Activated naive CD4-positive, alpha-beta T cell treated with anti-CD3 and anti-CD28 coated beads, Interleukin-2, amount 10 ng/mL, durations not matched to agents 7 days and 5 days (primary cell): ENCODE measurements at regions not wholly inside any gene's neighbourhood (a gene's known extent, or its start where the extent isn't known, plus 50 kb on each side); places are given as distances from the start of the nearest gene placed in this dataset.

ENCODE experiments used
- CTCF ChIA-PET: fragments of 350-600 bp; sonication (Branson Sonifier 250); formaldehyde crosslinking; loops from one replicate; lab custom pipeline; 2021; ENCODE audit warnings: antibody characterized with exemption; lab: Charles Lee
- DNase-seq: peaks from one replicate; pipeline ENCODE4 v3.0.0-alpha.2; 2020
- H3K27ac Mint-ChIP-seq: one replicate; pipeline ENCODE4 v1.8.0; 2021; ENCODE audit warnings: mild to moderate bottlenecking, moderate library complexity, mixed read lengths
- H3K27me3 Mint-ChIP-seq: one replicate; pipeline ENCODE4 v1.8.0; 2021; ENCODE audit warnings: mild to moderate bottlenecking, mixed read lengths
- H3K36me3 Mint-ChIP-seq: one replicate; pipeline ENCODE4 v1.8.0; 2021; ENCODE audit warnings: mixed read lengths
- H3K4me1 Mint-ChIP-seq: one replicate; pipeline ENCODE4 v1.8.0; 2021; ENCODE audit warnings: mixed read lengths
- H3K4me3 Mint-ChIP-seq: one replicate; pipeline ENCODE4 v1.8.0; 2021; ENCODE audit warnings: mild to moderate bottlenecking, moderate library complexity, mixed read lengths
- H3K9me3 Mint-ChIP-seq: one replicate; pipeline ENCODE4 v1.8.0; 2021; ENCODE audit warnings: mixed read lengths

DNA sequence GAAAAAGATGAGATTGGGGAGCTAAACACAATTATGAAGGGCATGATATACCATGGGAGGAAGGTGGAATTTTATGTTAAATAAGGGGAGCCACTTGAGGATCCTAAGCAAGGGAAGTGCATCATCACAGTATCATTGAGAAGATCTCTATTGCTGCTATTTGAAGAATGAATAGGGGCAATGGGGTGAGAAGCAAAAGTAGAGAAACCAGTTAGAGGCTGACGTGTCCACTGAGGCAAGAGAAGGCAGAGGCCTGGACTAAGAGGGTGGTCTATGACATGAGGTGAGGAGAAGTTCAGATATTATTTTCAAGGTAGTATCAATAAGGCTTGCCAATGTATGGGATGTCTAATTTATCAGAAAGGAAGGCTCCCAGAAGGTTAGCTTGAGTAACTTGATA, 111.6 kb downstream of the TENT5A start:
- no peaks in the 10 kb centered on the region for H3K27me3 Mint-ChIP-seq
- H3K27ac Mint-ChIP-seq, result no peak overlapping the region
- H3K36me3 Mint-ChIP-seq, result no peaks in the 10 kb centered on the region
- CTCF ChIA-PET, result interaction anchor here (0.6 kb wide), 1 partner anchor 1692 kb away, joined by 4 read pairs; no protein-coding TSS in a partner anchor
- DNase-seq, result no peak
- no peaks in the 10 kb centered on the region for H3K4me1 Mint-ChIP-seq
- no peak overlapping the region for H3K4me3 Mint-ChIP-seq
- peaks cover 9% of the 10 kb centered on the region for H3K9me3 Mint-ChIP-seq

DNA sequence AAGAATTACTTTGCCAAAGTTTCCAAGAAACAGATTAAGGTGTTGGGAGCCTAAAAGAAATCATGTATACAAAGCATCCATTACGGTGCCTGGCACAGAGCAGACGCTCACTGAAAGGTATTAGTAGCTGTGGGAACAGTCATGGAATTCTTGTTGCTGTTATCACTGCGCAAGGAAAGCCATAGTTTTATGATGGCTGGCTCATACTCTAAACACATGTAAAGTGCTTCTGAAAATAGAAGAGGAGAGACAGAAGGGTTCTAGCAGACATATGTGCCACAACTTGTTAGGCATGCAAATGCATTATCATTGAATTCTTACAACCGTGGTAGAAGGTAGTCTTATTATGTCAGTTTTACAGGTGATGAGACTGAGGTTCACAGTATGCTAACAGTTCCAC, 112.4 kb downstream of the TENT5A start:
- no peak for DNase-seq
- Mint-ChIP-seq H3K27ac (no peak overlapping the region), H3K36me3 (no peaks in the 10 kb centered on the region), H3K4me3 (no peak overlapping the region), H3K4me1 (no peaks in the 10 kb centered on the region), H3K27me3 (no peaks in the 10 kb centered on the region), H3K9me3 (peaks cover 9% of the 10 kb centered on the region)
- CTCF ChIA-PET, result no interaction called here

DNA sequence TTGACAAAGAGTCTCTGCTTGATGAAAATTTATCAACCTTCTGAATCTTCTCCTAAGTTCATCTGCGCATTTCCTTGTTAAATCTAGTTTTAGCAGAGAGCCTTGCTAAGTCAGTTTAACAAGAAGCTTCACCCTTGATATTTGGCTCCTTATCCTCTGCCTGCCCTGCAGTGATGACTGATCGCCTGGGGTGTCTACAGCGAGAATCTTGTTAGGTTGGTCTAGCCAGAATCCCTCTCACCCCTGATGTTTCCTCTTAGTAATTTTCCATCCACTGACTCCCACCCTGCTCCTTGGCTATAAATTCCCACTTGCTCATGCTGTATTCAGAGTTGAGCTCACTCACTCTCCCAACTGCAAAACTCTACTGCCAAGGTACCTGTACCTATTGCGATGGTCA, 114.1 kb downstream of the TENT5A start:
- H3K36me3 Mint-ChIP-seq, result no peaks in the 10 kb centered on the region
- H3K27ac Mint-ChIP-seq, result no peak overlapping the region
- CTCF ChIA-PET, result no interaction called here

DNA sequence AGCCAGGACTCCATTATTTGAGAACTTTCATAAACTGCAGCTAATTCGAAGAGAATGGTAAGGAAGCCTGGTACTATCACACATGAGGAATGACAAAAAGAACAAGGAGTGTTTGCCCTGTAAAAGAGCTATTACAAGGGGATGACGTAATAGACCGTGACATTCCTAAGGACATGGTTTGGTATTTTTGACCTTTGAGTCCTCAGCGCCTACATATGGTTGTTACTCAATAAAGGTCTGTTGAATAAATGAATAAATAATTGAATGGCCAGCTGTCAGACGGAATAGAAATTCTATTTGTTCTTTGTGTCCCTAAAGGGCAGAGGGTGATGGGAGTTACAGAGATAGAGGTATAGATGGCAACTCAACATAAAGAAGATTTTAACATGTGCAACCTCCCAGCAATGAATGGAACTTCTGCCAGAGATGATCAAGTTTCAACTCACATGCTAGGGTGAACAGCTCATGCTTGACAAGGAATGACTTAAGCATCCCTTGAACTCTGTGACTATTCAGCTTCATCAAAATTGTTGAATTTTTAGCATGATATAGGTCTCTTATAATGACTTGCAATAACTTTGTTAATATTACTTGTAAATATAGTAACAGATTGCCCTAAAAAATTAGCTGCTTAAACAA, 115.4 kb downstream of the TENT5A start:
- Mint-ChIP-seq H3K36me3 (no peaks in the 10 kb centered on the region), H3K4me3 (no peak overlapping the region), H3K9me3 (peaks cover 12% of the 10 kb centered on the region), H3K4me1 (no peaks in the 10 kb centered on the region), H3K27ac (no peak overlapping the region), H3K27me3 (no peaks in the 10 kb centered on the region)
- CTCF ChIA-PET, result no interaction called here
- no peak for DNase-seq

More for the DNA sequence above, 114.1 kb downstream of the TENT5A start:
- no peaks in the 10 kb centered on the region for H3K4me1 Mint-ChIP-seq
- H3K27me3 Mint-ChIP-seq, result no peaks in the 10 kb centered on the region
- DNase-seq, result no peak
- H3K9me3 Mint-ChIP-seq, result peaks cover 9% of the 10 kb centered on the region
- H3K4me3 Mint-ChIP-seq, result no peak overlapping the region

DNA sequence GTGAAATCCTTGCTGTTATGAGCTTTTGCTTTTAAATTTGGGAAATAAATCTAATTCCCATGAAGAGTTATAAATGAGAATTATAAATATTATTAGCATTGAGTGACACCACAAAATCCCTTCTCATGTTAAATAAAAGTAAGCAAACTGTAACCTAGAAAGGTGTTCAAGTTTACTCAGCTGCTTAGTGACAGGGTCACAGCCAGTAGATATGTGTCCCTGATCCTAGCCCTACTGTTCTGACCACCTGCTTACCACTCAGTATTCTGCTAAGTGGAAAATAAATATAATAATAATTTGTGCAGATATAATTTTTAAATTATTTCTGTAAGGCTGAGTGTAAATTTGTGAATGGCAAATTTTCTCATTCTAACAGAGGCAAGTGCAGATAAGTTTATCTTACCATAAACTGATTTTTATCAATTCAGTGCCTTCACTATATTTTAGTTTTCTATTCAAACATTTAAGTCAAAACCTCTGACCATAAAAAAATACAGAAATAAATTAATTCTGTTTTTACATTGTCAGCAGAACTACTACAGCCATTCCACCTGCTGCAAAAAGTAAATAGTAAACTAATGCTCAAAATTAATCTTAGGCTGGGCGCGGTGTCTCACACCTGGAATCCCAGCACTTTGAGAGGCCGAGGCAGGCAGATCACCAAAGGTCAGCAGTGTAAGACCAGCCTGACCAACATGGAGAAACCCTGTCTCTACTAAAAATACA, 118.2 kb downstream of the TENT5A start:
- CTCF ChIA-PET, result no interaction called here
- DNase-seq, result no peak
- peaks cover 14% of the 10 kb centered on the region for H3K9me3 Mint-ChIP-seq
- H3K4me1 Mint-ChIP-seq, result no peaks in the 10 kb centered on the region
- no peaks in the 10 kb centered on the region for H3K36me3 Mint-ChIP-seq
- no peaks in the 10 kb centered on the region for H3K27me3 Mint-ChIP-seq
- no peak overlapping the region for H3K27ac Mint-ChIP-seq
- H3K4me3 Mint-ChIP-seq, result no peak overlapping the region

DNA sequence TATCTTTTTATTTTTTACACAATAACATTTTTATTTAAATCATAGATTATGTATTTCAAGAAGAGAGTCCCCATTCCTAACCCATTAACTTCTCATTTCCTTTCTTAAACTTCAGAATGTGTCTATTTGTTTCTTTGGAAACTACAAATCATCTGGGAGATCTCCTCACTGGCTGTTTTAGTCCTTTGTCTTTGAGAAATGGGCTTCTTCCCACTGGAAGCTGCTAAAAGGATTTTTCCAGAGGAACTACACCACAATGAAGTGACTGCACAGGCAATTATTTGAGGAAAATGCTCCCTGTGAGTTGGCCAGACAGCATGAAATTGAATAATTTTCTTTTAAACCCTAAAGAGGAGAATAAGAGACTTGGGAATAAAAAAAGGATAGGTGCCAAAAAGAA, 119.1 kb downstream of the TENT5A start:
- peaks cover 14% of the 10 kb centered on the region for H3K9me3 Mint-ChIP-seq
- H3K27me3 Mint-ChIP-seq, result no peaks in the 10 kb centered on the region
- H3K27ac Mint-ChIP-seq, result no peak overlapping the region
- no peaks in the 10 kb centered on the region for H3K4me1 Mint-ChIP-seq
- no peak for DNase-seq
- no peak overlapping the region for H3K4me3 Mint-ChIP-seq
- H3K36me3 Mint-ChIP-seq, result no peaks in the 10 kb centered on the region
- CTCF ChIA-PET, result no interaction called here

DNA sequence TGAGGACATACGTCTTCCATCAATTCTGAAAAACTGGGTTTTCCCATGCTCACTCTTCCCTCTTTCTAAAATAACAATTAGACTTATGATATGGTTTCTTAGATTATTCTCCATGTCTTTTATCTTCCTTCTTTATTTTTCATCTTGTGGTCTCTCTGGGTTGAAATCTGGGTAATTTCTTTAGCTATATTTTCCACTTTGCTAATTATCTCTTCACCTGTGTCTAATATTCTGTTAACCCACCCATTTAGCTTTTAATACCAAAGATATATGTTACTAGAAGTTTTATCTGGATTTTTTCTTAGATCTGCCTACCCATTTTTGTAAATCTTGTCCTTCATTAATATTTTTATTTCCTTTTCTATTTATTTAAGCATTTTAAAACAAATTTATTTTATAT, 121.8 kb downstream of the TENT5A start:
- Mint-ChIP-seq H3K27me3 (no peaks in the 10 kb centered on the region), H3K9me3 (peaks cover 14% of the 10 kb centered on the region), H3K36me3 (no peaks in the 10 kb centered on the region), H3K4me1 (no peaks in the 10 kb centered on the region), H3K4me3 (no peak overlapping the region), H3K27ac (no peak overlapping the region)
- CTCF ChIA-PET, result no interaction called here
- DNase-seq, result no peak

DNA sequence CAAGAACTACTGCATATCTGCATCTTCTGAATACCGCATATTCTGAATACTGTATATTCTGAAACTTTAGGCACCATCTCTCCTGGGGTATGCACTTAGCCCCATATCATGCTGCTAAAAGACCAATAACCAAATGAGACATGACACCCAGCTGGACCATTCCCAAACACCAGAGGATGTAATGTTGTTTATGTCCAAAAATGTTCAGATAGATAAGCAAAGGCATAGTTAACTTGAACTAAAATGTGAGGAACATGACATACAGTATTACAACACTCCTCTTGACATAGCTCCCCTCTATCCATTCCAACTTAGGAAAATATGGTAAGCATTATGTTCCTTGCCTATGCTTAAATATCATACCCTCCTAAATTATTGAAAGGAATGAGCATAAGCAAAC, 127.3 kb downstream of the TENT5A start:
- CTCF ChIA-PET, result no interaction called here
- no peak overlapping the region for H3K4me3 Mint-ChIP-seq
- no peak overlapping the region for H3K27ac Mint-ChIP-seq
- H3K27me3 Mint-ChIP-seq, result no peaks in the 10 kb centered on the region
- no peak for DNase-seq
- H3K4me1 Mint-ChIP-seq, result no peaks in the 10 kb centered on the region
- H3K36me3 Mint-ChIP-seq, result no peaks in the 10 kb centered on the region
- no peaks in the 10 kb centered on the region for H3K9me3 Mint-ChIP-seq

DNA sequence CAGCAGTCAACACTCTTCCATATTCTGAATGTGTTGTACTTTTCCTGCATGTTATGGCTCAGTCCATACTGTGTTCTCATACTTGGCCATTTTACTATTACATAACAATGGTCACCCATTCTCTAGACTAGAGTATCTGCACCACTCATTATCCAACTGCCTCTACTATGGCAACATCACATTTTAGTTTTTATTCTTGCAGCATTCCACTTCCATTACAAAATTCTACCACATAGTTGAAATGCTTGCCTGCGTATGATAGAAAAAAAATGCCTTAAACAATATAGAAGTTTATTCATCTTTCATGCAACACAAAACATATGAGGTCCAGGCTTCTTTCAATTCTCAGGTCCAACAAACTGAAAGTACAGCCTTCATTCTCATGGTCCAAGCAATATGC, 128.0 kb downstream of the TENT5A start:
- Mint-ChIP-seq H3K27me3 (no peaks in the 10 kb centered on the region), H3K36me3 (no peaks in the 10 kb centered on the region), H3K4me1 (no peaks in the 10 kb centered on the region), H3K27ac (no peak overlapping the region), H3K9me3 (no peaks in the 10 kb centered on the region), H3K4me3 (no peak overlapping the region)
- no peak for DNase-seq
- CTCF ChIA-PET, result no interaction called here

DNA sequence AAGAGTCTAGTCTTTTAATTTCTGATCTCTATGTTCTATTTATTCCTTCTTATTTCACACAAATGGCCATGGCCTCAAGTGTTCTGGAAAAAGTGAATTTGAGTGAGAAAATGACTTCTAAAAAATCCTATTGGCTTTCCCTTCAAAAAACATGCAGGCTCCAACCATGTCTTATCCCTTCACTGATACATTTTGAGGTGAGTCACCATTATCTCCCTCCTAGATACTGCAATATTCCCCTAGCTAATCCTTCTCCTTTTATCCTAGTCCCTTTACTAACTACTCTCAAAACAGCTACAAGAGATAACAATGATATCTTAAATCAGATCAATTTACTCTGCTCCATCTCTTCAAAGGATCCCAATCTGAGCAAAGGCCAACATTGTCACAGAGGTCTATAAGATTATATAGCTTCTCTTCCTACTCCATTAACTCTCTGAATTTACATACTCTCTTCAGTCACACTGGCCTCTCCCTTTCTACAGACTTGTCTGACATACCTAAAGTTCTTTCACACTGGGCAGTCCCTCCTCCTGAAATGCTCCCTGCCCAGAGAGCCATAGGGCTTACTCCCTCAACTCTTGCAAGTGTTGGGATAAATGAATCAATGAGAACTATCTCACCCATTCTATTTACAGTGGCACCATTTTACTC, 129.2 kb downstream of the TENT5A start:
- CTCF ChIA-PET, result no interaction called here
- Mint-ChIP-seq H3K9me3 (no peaks in the 10 kb centered on the region), H3K36me3 (no peaks in the 10 kb centered on the region), H3K27ac (no peak overlapping the region), H3K4me1 (no peaks in the 10 kb centered on the region), H3K27me3 (no peaks in the 10 kb centered on the region), H3K4me3 (no peak overlapping the region)
- no peak for DNase-seq

DNA sequence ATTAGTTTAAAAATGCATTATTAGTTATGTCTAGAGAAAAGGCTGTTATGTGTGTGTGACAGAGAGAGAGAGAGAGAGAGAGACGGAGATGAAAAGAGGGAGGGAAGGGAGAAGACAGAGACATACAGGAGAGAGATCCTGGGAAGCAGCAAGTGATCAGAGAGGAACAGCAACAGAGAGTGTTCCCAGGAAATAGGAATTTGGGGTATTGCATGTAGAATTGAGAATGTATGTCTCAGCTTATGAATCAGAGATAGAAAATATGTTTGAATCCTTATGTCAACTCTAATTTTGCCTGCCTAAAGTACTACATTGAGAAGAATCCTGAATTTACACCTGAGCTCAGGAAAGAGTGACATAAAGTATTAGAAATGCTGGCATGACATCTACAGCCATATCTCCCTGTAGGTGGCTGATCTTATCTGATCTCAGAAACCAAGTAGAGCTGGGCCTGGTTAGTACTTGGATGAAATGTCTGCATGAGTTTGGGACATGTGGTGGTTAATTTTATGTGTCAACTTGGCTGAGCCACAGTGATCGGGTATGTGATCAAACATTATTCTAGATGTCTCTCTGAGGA, 130.6 kb downstream of the TENT5A start:
- H3K27ac Mint-ChIP-seq, result no peak overlapping the region
- no peak for DNase-seq
- no peaks in the 10 kb centered on the region for H3K9me3 Mint-ChIP-seq
- H3K4me3 Mint-ChIP-seq, result no peak overlapping the region
- no peaks in the 10 kb centered on the region for H3K36me3 Mint-ChIP-seq
- H3K4me1 Mint-ChIP-seq, result no peaks in the 10 kb centered on the region
- no peaks in the 10 kb centered on the region for H3K27me3 Mint-ChIP-seq
- CTCF ChIA-PET, result no interaction called here

DNA sequence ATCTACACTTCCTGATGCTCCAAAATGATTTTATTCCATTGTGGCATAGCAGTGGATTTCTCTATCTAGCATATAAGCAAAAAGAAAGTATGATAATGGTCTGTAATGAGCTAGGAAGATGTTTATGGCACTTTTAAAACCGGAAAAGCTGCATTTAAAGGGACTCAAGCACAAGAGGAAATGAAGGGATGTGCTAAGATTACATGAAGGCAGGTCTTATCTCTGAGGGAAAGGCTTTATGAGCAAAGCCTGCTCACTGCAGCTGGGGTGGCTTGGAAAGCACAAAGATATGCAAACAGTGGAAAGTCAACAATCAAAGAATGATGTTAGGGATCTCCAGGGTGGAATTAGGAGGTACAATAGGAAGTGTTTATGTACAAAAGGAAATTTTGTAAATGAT, 138.2 kb downstream of the TENT5A start:
- Mint-ChIP-seq H3K4me3 (no peak overlapping the region), H3K9me3 (no peaks in the 10 kb centered on the region), H3K4me1 (no peaks in the 10 kb centered on the region), H3K36me3 (no peaks in the 10 kb centered on the region), H3K27ac (no peak overlapping the region), H3K27me3 (no peaks in the 10 kb centered on the region)
- no peak for DNase-seq
- CTCF ChIA-PET, result no interaction called here

DNA sequence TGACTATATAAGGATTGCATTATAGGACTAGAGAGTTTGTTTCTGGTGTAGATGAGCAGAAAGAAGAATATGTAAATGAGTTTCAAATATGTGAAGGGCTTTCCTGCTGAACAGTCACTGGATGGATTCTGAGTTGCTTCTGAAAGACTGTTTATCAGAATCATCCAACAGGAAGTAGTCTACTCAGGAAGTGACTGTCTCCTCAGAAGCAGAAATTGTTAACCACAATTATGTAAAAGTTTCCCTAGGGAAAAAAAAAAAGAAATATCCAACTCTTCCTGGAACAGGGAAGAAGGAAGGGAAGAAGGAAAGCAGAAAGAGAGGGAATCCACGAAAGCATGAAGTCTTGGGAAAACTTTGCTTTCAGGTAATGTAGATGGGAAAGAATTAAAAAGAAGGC, 138.9 kb downstream of the TENT5A start:
- H3K27me3 Mint-ChIP-seq, result no peaks in the 10 kb centered on the region
- DNase-seq, result no peak
- H3K27ac Mint-ChIP-seq, result no peak overlapping the region
- CTCF ChIA-PET, result no interaction called here
- no peaks in the 10 kb centered on the region for H3K9me3 Mint-ChIP-seq
- H3K4me1 Mint-ChIP-seq, result no peaks in the 10 kb centered on the region
- H3K36me3 Mint-ChIP-seq, result no peaks in the 10 kb centered on the region
- no peak overlapping the region for H3K4me3 Mint-ChIP-seq

DNA sequence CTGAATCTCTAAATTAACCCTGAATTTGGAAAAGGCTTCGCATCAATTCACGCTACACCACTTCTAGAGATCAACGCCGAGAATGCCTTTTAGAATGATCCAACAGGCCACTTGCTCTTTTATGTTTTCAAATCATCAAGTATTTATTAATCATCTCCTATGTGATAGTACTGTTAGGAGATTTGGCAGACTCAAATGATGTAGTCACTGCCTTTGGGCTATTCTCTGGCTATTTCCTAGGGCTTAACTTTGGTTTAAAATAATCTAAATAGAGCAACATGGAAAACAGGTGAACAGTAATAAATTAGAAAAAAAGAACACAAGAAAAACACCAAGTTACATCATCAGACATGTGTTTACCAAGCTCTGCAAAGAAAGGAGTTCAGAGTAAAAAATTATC, 140.3 kb downstream of the TENT5A start:
- Mint-ChIP-seq H3K4me1 (no peaks in the 10 kb centered on the region), H3K9me3 (no peaks in the 10 kb centered on the region), H3K4me3 (no peak overlapping the region), H3K27me3 (no peaks in the 10 kb centered on the region), H3K36me3 (no peaks in the 10 kb centered on the region), H3K27ac (no peak overlapping the region)
- no peak for DNase-seq
- CTCF ChIA-PET, result no interaction called here

DNA sequence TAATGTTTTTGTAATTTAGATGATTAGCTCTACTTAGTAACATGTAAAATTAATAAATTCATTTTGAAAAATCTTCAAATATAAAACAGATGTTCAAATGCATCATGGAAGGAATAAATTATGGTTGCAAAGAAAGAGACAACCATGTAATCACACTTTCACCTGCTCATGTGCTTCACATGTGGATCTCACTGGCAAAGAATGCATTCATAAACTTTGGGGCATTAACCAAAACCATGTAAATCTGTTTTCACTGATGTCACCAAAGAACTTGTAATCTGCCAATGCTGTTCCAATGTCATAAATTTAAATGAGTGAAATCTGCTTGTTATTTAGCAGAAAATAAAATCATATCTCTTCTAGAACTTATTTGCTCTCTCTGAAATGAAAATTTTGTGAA, 142.7 kb downstream of the TENT5A start:
- no peaks in the 10 kb centered on the region for H3K9me3 Mint-ChIP-seq
- no peak for DNase-seq
- no peaks in the 10 kb centered on the region for H3K36me3 Mint-ChIP-seq
- CTCF ChIA-PET, result no interaction called here
- H3K4me1 Mint-ChIP-seq, result no peaks in the 10 kb centered on the region
- H3K27ac Mint-ChIP-seq, result no peak overlapping the region
- no peaks in the 10 kb centered on the region for H3K27me3 Mint-ChIP-seq
- H3K4me3 Mint-ChIP-seq, result no peak overlapping the region
